ENCODE measurements at regions not wholly inside any gene's neighbourhood (a gene's known extent, or its start where the extent isn't known, plus 50 kb on each side); places are given as distances from the start of the nearest gene placed in this dataset.

DNA sequence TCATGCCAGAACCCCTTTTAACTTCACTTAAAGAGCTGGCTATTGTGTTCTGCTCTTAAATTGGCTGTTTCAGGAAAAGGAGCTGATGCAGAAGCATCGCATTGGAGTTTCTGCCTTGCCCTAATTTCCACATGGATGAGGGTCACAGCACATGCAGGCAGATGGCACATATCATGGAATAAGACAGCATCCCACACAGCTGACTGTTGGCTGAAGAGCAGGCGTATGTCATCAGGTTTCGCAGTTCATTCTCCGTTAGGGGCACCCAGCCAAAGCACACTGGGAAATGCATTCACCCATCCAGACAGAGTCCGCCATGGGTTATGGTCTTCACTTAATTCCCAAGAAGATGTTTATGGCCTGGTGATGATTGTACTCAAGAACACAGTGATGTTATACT, 572.5 kb downstream of the LIG4 start:
- CTCF ChIA-PET = interaction anchor here (0.6 to 0.8 kb wide), 2 partner anchors 18 to 37 kb away, joined by 3 read pairs; no protein-coding TSS in a partner anchor

GRCh38 chr13:107641574-107641973, 573.8 kb downstream of the LIG4 start:
- H3K27me3 ChIP-seq (ENCODE audit: insufficient read depth) = no peaks in the 10 kb centered on the region
- no peak overlapping the region for H3K4me2 ChIP-seq
- POLR2A ChIA-PET = no interaction called here
- no peaks in the 10 kb centered on the region for H3K36me3 ChIP-seq (replicated peaks in 1 of 2; ENCODE audit: control insufficient read depth in 1 of 2, insufficient read depth in 2 of 2, low read length in 1 of 2)
- peaks cover 30% of the 10 kb centered on the region for H3K79me2 ChIP-seq (ENCODE audit: insufficient read depth)
- no peaks in the 10 kb centered on the region for H3K9me3 ChIP-seq
- no peak overlapping the region for H2AFZ ChIP-seq (ENCODE audit: low read depth)
- H4K20me1 ChIP-seq (ENCODE audit: insufficient read depth) = no peaks in the 10 kb centered on the region
- H3K9me2 ChIP-seq = no peaks in the 10 kb centered on the region
- CTCF ChIA-PET = interaction anchor here (1.3 to 1.6 kb wide), 2 partner anchors 8 to 11 kb away, joined by 3 to 7 read pairs; no protein-coding TSS in a partner anchor
- no peak for DNase-seq
- H3K4me3 ChIP-seq (ENCODE audit: low read depth in 2 of 2, low read length in 1 of 2) = no peak overlapping the region
- TF ChIP-seq, protein P1, sequence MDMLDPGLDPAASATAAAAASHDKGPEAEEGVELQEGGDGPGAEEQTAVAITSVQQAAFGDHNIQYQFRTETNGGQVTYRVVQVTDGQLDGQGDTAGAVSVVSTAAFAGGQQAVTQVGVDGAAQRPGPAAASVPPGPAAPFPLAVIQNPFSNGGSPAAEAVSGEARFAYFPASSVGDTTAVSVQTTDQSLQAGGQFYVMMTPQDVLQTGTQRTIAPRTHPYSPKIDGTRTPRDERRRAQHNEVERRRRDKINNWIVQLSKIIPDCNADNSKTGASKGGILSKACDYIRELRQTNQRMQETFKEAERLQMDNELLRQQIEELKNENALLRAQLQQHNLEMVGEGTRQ (IDR thresholded peaks at IDR 0.05; ENCODE audit: borderline replicate concordance, low read depth, low read length) = no peak
- WGBS (ENCODE audit: low lambda C conversion rate) = 78% methylated on average over 5 of the region's 5 CpGs
- H3F3A ChIP-seq (replicated peaks; ENCODE audit: insufficient read depth) = no peaks in the 10 kb centered on the region
- H3K4me1 ChIP-seq (ENCODE audit: control insufficient read depth in 1 of 2, insufficient read depth in 2 of 2, low read depth in 1 of 2, low read length in 1 of 2) = no peaks in the 10 kb centered on the region; a peak in 1 of 4 replicates
- no peak overlapping the region for H3K27ac ChIP-seq (ENCODE audit: low read depth in 2 of 2, low read length in 1 of 2)
- H3K9ac ChIP-seq = no peak overlapping the region

More for the DNA sequence above, 572.5 kb downstream of the LIG4 start:
- WGBS (ENCODE audit: low lambda C conversion rate) = 81% methylated on average over 3 of the region's 5 CpGs
- H3K9me3 ChIP-seq = no peaks in the 10 kb centered on the region
- H3K4me2 ChIP-seq = no peak overlapping the region
- no peaks in the 10 kb centered on the region for H3K36me3 ChIP-seq (replicated peaks in 1 of 2; ENCODE audit: control insufficient read depth in 1 of 2, insufficient read depth in 2 of 2, low read length in 1 of 2)
- no peaks in the 10 kb centered on the region for H3F3A ChIP-seq (replicated peaks; ENCODE audit: insufficient read depth)
- POLR2A ChIA-PET = no interaction called here
- H3K9ac ChIP-seq = no peak overlapping the region
- no peak overlapping the region for H2AFZ ChIP-seq (ENCODE audit: low read depth)
- no peak overlapping the region for H3K4me3 ChIP-seq (ENCODE audit: low read depth in 2 of 2, low read length in 1 of 2)
- no peaks in the 10 kb centered on the region for H3K9me2 ChIP-seq
- DNase-seq = no peak
- TF ChIP-seq RAD21 (IDR thresholded peaks at IDR 0.05; ENCODE audit: low read length) (no peak), RXRA (IDR thresholded peaks at IDR 0.05; ENCODE audit: borderline replicate concordance, low read depth) (no peak), SIN3A (IDR thresholded peaks at IDR 0.05; ENCODE audit: borderline replicate concordance, low read depth, low read length) (no peak), MEF2A (IDR thresholded peaks at IDR 0.05; ENCODE audit: borderline replicate concordance, low read depth) (no peak), SMC3 (IDR thresholded peaks at IDR 0.05; ENCODE audit: low read depth, low read length) (no peak), USF1 (IDR thresholded peaks at IDR 0.05; ENCODE audit: borderline replicate concordance, low read depth) (no peak), RCOR1 (IDR thresholded peaks at IDR 0.05; ENCODE audit: low read length) (no peak), TCF12 (IDR thresholded peaks at IDR 0.05) (no peak)
- no peaks in the 10 kb centered on the region for H4K20me1 ChIP-seq (ENCODE audit: insufficient read depth)
- no peaks in the 10 kb centered on the region; a peak in 1 of 4 replicates for H3K4me1 ChIP-seq (ENCODE audit: control insufficient read depth in 1 of 2, insufficient read depth in 2 of 2, low read depth in 1 of 2, low read length in 1 of 2)
- H3K27me3 ChIP-seq (ENCODE audit: insufficient read depth) = no peaks in the 10 kb centered on the region
- no peak overlapping the region; a peak in 1 of 4 replicates for H3K27ac ChIP-seq (ENCODE audit: low read depth in 2 of 2, low read length in 1 of 2)
- H3K79me2 ChIP-seq (ENCODE audit: insufficient read depth) = peaks cover 31% of the 10 kb centered on the region; the same call in 1 of the 2 replicates

DNA sequence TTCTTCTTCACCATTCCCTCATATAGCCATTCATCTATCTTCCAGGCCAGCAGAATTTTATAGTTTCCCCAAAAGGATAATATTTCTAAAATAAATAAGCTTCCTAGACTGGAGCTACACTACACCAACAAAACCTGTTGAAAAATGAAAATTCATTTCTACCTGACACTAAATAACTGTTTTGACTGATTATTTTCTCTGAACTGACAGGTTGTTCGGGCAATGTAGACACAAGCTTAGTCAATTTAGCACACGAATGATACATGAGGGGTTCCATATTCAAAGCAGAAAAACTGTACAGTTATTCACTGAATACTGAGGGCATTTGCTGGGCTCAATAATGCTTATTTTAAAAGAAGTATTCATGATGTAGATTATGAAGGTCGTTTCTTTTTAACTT, 589.7 kb downstream of the LIG4 start:
- no peaks in the 10 kb centered on the region for H3K36me3 ChIP-seq (replicated peaks in 1 of 2; ENCODE audit: control insufficient read depth in 1 of 2, insufficient read depth in 2 of 2, low read length in 1 of 2)
- WGBS (ENCODE audit: low lambda C conversion rate) = 72% methylated on average over 3 of the region's 3 CpGs
- H3F3A ChIP-seq (replicated peaks; ENCODE audit: insufficient read depth) = no peaks in the 10 kb centered on the region
- no peaks in the 10 kb centered on the region; the same call in 1 of the 2 replicates for H3K79me2 ChIP-seq (ENCODE audit: insufficient read depth)
- H3K4me3 ChIP-seq (ENCODE audit: low read depth in 2 of 2, low read length in 1 of 2) = no peak overlapping the region
- no peak overlapping the region for H2AFZ ChIP-seq (ENCODE audit: low read depth)
- H3K27me3 ChIP-seq (ENCODE audit: insufficient read depth) = no peaks in the 10 kb centered on the region
- H3K27ac ChIP-seq (ENCODE audit: low read depth in 2 of 2, low read length in 1 of 2) = no peak overlapping the region
- H3K9me3 ChIP-seq = no peaks in the 10 kb centered on the region
- no peak for DNase-seq
- CTCF ChIA-PET = no interaction called here
- POLR2A ChIA-PET = interaction anchor here (0.6 kb wide), 1 partner anchor 707 kb away, joined by 3 read pairs; no protein-coding TSS in a partner anchor
- no peak overlapping the region for H3K9ac ChIP-seq
- no peaks in the 10 kb centered on the region; a peak in 1 of 4 replicates for H3K4me1 ChIP-seq (ENCODE audit: control insufficient read depth in 1 of 2, insufficient read depth in 2 of 2, low read depth in 1 of 2, low read length in 1 of 2)
- no peak overlapping the region for H3K4me2 ChIP-seq
- H4K20me1 ChIP-seq (ENCODE audit: insufficient read depth) = peaks cover 4% of the 10 kb centered on the region; the same call in 1 of the 2 replicates
- no peaks in the 10 kb centered on the region for H3K9me2 ChIP-seq
- no peak for TF ChIP-seq GATA2 (CRISPR knock-in tag; IDR thresholded peaks at IDR 0.05)
- TF ChIP-seq NRF1 (IDR thresholded peaks at IDR 0.05; ENCODE audit: low read depth, low read length) = no peak
- TF ChIP-seq USF1 (IDR thresholded peaks at IDR 0.05; ENCODE audit: borderline replicate concordance, low read depth) = no peak
